AG10803 (cell line): ENCODE measurements at regions not wholly inside any gene's neighbourhood (a gene's known extent, or its start where the extent isn't known, plus 50 kb on each side); places are given as distances from the start of the nearest gene placed in this dataset.

Experiments used
- DNase-seq: peaks from one replicate; pipeline ENCODE4 v3.0.0; 2010; ENCODE audit warnings: low read depth
- H3K4me3 ChIP-seq: 2 replicates; pipeline ENCODE4 v1.5.1; 2011; ENCODE audit warnings: mild to moderate bottlenecking, low read length, control low read depth
- TF ChIP-seq, protein P1 (sequence below): conservative IDR thresholded peaks from 2 replicates; pipeline ENCODE4 v1.5.1; 2011; ENCODE audit warnings: mild to moderate bottlenecking, low read length, control low read depth, inconsistent platforms

DNA sequence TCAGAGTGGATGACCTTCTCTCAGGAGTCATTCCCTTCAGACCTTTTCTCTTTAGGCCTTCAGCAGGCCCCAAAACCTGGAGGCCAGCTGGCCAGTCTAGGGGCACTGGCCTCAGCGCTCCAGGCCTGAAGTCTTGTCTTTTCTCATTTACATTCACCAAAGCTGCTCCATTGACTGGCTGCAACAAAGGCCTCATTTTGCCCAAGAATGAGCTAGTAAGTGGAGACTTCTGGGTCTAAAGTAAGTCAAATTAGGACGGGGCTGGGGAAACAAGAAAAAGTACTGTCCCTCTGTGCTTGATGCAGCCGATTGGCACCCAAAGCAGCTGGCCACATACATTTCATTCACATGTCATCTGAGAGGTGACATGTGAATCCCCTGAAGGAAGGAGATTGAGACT is 83.8 kb upstream of the RIOK3 start:
- no peak overlapping the region for H3K4me3 ChIP-seq
- DNase-seq, result no peak
- TF ChIP-seq, protein P1, sequence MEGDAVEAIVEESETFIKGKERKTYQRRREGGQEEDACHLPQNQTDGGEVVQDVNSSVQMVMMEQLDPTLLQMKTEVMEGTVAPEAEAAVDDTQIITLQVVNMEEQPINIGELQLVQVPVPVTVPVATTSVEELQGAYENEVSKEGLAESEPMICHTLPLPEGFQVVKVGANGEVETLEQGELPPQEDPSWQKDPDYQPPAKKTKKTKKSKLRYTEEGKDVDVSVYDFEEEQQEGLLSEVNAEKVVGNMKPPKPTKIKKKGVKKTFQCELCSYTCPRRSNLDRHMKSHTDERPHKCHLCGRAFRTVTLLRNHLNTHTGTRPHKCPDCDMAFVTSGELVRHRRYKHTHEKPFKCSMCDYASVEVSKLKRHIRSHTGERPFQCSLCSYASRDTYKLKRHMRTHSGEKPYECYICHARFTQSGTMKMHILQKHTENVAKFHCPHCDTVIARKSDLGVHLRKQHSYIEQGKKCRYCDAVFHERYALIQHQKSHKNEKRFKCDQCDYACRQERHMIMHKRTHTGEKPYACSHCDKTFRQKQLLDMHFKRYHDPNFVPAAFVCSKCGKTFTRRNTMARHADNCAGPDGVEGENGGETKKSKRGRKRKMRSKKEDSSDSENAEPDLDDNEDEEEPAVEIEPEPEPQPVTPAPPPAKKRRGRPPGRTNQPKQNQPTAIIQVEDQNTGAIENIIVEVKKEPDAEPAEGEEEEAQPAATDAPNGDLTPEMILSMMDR, result no peak

DNA sequence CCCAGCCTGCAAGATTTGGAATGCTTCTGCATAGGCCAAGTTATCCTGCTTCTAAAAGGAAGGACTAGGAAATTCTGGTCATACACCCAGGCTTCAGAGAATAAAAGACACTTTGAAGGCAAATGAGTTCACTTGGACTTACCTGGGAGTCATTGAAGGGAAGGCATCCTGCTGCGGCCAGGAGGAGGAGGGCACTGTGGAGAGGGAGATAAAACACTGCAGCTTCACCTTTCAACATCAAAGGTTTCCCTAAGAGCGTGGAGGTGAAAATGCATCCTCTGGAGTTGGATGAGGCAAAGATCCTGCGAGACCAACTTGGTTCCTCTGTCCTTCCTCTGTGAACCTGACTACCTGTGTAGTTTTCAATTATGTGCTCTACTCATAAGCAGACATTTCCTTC is 79.5 kb upstream of the RIOK3 start:
- no peak overlapping the region for H3K4me3 ChIP-seq
- TF ChIP-seq, protein P1, result no peak
- DNase-seq, result no peak

DNA sequence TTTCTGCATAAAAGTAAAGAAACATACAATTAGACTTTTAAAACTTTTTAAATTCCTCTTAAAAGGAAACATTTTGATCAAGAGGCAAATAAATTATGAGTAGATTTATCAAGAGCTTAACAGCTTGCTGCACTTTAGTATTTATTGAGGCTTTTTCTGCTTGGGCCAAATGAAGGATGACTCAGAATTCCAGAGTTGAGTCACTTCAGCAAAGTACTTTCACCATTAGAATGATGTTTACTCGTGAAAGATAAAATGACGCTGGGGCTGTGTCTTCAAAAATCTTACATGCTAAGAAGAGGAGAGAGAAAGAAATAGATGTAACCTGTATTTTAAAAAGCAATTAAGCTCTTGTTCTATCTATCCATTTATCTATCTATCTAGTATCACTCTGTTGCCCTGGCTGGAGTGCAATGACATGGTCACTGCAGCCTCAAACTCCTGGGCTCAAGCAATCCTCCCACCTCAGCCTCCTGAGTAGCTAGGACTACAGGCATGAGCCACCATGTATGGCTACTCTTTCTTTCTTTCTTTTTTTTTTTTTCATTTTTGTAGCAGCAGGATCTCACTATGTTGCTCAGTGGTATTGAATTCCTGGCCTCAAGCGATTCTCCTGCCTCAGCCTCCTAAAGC is 75.3 kb upstream of the RIOK3 start:
- TF ChIP-seq, protein P1, result no peak
- no peak overlapping the region; the same call in 1 of the 2 replicates for H3K4me3 ChIP-seq
- peak; percentile 84 for DNase-seq

DNA sequence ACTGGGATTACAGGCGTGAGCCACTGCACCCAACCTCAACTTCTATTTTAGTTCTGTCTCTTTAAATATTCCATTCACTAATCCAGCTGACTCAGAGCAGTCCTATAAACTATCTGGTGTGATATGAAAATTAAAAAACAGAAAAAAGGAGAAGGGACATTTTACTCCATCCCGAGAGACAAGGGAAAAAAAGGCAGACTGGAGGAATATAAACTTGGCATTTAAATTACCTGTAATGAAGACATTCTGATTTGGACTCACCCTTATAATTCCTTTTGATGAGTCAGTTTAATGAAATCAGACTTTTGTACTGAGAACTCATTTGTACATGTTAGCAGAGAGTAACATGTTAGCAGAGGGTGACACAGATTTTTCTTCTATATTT is 74.8 kb upstream of the RIOK3 start:
- TF ChIP-seq, protein P1, result no peak
- H3K4me3 ChIP-seq, result no peak overlapping the region
- peak; percentile 60 for DNase-seq

DNA sequence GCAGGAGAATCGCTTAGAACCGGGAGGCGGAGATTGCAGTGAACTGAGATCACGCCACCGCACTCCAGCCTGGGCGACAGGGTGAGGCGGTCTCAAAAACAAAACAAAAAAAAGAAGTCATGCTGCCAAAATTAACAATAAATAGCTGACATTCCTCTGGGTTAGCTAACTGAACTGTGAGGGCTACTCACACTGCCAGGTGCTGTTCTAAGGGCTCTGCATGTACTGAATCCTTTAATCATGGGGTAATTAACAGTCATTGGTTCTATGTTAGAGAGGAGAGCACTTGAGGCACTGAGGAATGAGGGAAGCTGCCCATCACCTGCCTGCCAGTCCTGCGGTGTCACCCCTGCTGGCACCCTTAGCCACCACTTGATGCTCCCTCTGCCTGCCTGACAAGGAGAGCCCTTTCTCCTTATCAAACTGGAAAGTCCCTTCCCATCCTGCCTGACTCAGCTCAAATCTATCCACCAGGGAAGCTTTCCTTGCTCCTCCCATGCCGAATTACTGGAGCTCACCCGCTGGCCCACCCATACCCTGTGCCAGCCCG is 73.0 kb upstream of the RIOK3 start:
- DNase-seq, result peak; percentile 34
- no peak overlapping the region for H3K4me3 ChIP-seq
- TF ChIP-seq, protein P1, result no peak

DNA sequence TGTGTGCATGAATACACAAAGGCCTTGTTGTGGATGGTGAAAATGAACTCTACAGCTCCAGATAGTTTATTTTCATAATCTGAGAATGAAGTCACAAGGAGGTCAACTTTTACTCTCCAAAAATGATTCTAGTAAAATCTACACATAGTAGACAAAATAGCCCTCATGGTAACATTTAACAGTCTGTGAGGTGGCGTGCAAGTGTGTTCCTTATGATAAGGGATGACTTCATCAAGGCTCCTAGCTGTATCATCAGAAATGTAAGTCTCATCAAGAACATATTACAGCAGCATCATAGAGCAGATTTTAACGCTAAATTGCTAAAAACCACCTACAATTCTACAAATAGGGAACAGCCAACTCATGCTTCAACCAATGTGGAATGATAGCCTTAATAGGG is 72.3 kb upstream of the RIOK3 start:
- TF ChIP-seq, protein P1, result no peak
- H3K4me3 ChIP-seq, result no peak overlapping the region
- DNase-seq, result no peak

DNA sequence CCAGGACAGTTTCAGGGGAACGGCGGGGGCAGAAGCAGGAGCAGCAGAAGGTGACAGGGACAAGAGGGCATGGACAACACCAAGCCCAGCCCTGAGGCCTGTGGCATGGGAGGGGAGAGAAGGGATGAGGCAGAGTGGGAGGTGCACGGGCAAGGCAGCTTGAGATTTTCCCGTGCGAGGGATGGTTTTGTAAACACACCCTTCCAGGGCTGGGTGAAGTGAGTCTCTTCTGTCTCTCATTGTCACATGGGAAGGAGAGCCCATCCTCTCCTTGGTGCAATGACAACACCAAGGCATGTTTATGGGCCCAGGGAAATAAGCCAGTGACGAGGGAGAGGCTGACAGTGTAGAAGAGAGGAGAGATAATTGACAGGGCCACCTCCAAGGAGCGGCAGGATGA is 69.6 kb upstream of the RIOK3 start:
- TF ChIP-seq, protein P1, result no peak
- DNase-seq, result no peak
- H3K4me3 ChIP-seq, result no peak overlapping the region
